GM19438 (cell line): ENCODE measurements at regions not wholly inside any gene's neighbourhood (a gene's known extent, or its start where the extent isn't known, plus 50 kb on each side); places are given as distances from the start of the nearest gene placed in this dataset.
"Not testable (repeated sequence)": the region's sequence is repeated elsewhere in the genome, so short reads cannot be mapped to it uniquely, and the experiment has no call there.

Experiments used
- ATAC-seq: cut with Tn5 transposase; IDR thresholded peaks from one replicate; pipeline ENCODE4 v1.9.1; 2021; ENCODE audit warnings: low read depth; ENCODE audit not compliant: unreplicated experiment

- ATAC-seq = no peak
These were observed 1960.9 kb upstream of the DEFB115 start for GRCh38 chr20:29296256-29297230.

- ATAC-seq = no peak
These were observed 1959.8 kb upstream of the DEFB115 start for GRCh38 chr20:29297411-29298270.

DNA sequence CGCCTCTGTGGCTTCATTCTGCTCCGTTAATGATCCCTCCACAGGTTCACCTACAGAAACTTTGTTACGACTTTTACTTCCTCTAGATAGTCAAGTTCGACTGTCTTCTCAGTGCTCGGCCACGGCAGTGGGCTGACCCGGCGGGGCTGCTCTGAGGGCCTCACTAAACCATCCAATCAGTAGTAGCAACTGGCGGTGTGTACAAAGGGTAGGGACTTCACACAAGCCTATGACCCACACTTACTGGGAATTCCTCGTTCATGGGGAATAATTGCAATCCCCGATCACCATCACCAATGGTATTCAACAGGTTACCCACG, 1959.2 kb upstream of the DEFB115 start:
- no peak for ATAC-seq

DNA sequence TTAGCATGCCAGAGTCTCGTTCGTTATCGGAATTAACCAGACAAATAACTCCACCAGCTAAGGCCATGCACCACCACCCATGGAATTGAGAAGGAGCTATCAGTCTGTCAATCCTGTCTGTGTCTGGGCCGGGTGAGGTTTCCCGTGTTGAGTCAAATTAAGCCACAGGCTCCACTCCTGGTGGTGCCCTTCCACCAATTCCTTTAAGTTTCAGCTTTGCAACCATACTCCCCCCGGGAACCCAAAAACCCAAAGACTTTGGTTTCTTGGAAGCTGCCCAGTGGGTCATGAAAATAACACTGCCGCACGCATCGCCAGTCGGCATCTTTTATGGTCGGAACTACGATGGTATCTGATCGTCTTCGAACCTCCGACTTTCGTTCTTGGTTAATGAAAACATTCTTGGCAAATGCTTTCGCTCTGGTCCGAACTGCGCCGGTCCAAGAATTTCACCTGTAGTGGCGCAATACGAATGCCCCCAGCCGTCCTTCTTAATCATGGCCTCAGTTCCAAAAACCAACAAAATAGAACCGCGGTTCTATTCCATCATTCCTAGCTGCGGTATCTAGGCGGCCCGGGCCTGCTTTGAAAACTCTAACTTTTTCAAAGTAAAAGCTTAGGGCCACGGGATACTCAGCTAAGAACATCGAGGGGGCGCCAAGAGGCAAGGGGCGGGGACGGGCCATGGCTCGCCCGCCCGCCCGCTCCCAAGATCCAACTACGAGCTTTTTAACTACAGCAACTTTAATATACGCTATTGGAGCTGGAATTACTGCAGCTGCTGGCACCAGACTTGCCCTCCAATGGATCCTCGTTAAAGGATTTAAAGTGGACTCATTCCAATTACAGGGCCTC, 1958.5 kb upstream of the DEFB115 start:
- ATAC-seq = no peak

DNA sequence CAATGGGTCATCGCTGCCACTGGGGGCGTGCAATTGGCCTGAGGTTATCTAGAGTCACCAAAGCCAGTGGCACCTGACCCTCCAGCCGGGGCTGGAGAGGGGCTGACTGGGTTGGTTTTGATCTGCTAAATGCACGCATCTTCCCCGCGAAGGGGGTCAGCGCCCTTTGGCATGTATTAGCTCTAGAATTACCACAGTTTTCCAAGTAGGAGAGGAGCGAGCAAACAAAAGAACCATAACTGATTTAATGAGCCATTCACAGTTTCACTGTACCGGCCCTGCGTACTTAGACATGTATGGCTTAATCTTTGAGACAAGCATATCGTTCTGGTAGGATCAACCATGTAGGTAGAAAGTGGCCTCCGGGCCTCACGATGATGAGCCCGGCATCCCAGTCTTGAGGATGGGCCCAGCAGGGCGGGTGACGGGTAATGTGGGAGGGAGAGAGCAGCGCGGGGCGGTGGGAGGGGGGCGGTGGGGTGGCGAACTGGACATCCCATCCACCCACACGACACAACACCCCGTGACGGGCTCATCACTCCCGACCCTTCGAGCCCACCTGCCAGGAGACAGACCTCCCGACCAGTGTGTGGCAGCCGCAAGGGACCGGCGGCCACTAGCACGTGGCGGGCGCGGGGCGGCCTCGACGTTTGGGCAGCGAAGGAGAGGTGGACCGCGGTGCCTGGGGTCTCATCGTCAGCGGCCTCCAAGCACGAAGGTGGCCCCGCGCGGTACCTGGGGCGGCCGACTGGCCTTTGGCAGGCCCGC, 1957.5 kb upstream of the DEFB115 start:
- ATAC-seq = no peak

- ATAC-seq = no peak
These were observed 1956.6 kb upstream of the DEFB115 start for GRCh38 chr20:29300579-29301551.

DNA sequence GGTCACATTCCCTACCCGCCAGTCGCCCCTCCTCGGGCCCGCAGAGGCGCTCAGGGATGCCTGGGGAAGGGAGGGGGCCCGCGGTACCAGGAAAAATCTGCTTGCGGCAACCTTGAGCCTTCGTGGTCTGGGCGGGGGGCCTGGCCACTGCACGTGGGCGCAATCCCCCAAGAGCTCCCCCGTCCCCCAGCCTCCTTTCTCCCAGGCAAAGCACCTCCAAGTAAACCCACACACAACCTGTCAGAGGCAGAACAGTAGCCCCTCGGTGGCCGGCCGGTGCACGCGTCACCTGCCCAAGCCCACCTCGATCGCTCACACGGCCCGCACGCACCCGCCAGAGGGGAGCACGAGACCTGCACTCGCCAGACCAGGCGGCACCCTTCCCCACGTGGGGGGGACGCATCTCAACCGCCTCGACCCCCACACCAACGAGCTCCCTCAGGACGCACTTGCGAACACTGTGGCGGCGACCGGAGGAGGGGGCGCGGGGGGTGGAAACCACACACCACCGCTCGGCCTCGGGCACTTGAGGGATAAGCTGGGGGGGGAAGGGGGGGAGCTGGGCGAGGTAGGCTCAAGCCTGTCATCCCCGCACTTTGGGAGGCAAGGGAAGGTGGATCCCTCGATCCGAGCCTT, 1955.7 kb upstream of the DEFB115 start:
- no peak for ATAC-seq

- no peak for ATAC-seq
These were observed 1954.4 kb upstream of the DEFB115 start for GRCh38 chr20:29302979-29303644.

GRCh38 chr20:29306390-29307072, 1950.9 kb upstream of the DEFB115 start:
- ATAC-seq = no peak

DNA sequence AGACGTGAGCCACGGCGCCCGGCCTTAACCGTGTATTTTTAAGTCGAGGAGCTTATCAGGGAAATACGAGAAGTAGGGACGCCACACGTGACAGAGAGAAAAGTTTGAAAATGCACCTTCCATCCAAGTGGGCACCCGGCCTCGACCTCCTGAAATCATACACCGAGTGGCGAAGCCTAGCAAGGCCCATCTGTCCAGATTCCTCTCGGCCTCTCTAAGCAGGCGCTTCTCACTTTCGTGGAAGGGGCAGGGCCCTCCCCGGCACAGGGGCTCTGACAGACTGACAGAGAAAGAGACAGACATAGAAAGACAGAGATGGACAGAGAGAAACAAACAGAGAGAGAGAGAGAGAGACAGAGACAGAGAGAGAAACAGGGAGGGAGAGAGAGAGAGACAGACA, 1950.0 kb upstream of the DEFB115 start:
- ATAC-seq = not testable (repeated sequence)

DNA sequence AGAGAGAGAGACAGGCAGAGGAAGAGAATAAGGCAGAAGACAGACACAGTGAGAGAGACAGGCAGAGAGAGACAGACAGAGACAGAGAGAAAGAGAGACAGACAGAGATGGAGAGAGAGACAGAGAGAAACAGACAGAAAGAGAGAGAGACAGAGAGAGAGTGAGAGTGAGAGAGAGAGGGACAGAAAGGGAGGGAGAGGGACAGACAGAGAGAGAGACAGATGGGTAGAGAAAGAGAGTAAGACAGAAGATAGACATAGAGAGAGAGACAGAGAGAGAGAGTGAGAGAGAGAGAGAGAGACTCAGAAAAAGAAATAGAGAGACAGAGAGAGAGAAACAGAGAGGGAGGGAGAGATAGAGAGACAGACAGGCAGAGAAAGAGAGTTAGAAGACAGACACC, 1948.5 kb upstream of the DEFB115 start:
- not testable (repeated sequence) for ATAC-seq

DNA sequence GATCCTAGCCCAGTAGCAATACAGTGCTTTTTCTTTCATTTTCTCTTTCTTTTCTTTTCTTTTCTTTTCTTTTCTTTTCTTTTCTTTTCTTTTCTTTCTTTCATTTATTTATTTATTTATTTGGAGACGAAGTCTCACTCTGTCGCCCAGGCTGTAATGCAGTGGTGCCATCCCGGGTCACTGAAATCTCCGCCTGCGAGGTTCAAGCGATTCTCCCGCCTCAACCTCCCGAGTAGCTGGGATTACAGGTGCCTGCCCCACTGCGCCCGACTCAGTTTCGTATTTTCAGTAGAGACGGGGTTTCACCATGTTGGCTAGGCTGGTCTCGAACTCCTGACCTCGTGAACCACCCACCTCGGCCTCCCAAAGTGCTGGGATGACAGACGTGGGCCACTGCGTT, 1948.0 kb upstream of the DEFB115 start:
- ATAC-seq = not testable (repeated sequence)

DNA sequence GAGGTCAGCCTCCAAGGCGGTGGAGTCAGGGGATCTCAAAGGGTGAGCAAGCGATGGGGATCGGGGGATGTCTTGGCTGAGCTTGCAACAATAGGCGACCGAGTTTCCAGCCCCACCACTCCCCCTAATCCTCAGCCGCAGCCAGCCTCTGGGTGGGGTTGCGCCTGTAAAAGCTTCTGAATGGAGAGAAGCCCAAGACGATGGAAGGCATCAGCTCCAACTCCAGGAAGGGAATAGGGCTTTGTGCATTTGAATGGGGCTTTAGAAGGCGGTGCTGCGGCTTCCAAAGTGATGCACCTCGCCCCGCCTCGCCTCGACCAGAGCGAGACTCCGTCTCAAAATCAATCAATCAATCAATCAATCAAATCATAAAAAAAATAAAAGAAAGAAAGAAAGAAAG, 1946.4 kb upstream of the DEFB115 start:
- not testable (repeated sequence) for ATAC-seq

GRCh38 chr20:29312679-29313078, 1944.8 kb upstream of the DEFB115 start:
- ATAC-seq = not testable (repeated sequence)

DNA sequence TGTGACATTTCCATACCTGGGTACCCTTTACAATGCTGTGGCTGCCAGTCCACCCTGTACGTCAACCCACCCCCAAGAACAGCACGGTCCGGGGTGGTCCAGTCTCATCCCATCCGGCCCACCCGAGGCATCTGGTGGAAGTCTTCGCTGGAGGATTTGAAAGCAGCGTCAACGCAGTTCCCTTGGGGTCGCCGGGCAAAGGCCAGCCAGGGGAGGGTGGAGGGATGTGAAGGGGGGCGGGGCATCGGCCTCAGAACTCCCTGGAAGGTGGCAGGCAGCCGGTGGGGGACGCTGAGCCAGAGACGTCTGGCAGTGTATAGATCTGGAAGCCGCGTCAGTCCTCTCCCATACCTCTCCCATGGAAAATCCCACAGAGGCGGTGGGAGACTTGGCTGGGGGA, 1944.0 kb upstream of the DEFB115 start:
- no peak for ATAC-seq

GRCh38 chr20:29314294-29314693, 1943.2 kb upstream of the DEFB115 start:
- ATAC-seq = no peak

DNA sequence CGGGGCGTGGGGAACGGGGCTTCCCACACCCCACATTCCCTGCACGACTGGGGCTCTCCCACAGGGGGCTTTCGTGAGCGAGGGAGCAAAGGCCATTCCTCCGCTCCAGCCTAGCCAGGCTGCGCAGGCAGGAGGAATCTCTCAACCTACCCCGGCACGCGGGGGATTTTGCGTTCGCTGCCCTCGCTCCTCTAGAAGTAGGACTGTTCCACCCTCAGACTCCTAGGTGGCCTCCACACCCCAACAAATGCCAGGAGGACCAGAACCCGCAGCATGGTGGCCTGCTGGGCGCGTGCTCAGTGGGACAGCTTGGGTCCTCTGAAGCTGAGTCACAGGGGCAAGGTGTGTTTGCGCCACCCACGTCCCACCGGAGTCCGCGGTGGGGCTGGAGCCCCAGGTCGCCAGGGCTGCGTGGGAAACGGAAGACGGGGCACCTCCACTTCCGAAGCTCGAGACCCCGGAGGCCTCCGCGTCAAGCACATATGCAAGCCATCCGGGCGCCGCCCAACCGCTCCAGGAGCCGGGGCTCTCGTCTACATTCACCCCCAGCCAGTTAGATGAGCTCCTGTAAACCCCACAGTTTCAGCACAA, 1938.5 kb upstream of the DEFB115 start:
- ATAC-seq = no peak
